G401 (cell line): ENCODE measurements at regions not wholly inside any gene's neighbourhood (a gene's known extent, or its start where the extent isn't known, plus 50 kb on each side); places are given as distances from the start of the nearest gene placed in this dataset.
"Not testable (repeated sequence)": the region's sequence is repeated elsewhere in the genome, so short reads cannot be mapped to it uniquely, and the experiment has no call there.

ENCODE experiments used
- DNase-seq: peaks from one replicate; pipeline ENCODE4 v3.0.0-alpha.2; 2015; ENCODE audit warnings: low spot score
- in situ Hi-C: cut with HindIII; loops from 2 replicates; pipeline ENCODE4 v1.10.0; 2016; ENCODE audit warnings: low sequenced_read_pairs, mixed read lengths

DNA sequence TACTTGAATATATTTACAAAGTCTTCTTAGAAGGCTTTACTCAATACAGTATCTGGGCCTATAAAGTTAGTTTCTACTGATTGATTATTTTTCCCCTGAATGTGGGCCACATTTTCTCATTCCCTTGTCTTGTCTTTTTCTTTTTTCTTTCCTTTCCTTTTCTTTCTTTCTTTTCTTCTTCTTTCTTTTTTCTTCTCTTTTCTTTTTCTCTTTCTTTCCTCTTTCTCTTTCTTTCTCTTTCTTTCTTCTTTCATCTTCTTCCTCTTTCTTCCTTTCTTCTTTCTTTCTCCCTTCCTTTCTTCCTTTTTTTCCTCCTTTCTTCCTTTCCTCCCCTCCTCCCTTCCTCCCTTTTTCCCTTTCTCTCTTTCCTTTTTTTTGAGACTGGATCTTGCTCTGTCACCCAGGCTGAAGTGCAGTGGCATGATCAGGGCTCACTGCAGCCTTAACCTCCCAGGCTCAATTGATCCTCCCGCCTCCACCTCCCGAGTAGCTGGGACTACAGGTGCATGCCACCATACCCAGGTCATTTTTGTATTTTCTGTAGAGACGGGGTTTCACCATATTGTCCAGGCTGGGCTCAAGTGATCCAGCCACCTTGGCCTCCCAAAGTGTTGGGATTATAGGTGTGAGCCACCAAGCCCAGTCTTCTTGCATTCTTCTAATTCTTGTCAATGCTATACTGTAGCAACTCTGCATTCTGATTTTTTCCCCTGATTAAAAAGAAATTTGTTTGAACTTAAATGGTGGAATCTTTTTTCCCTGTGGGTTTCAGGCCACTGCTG lies 133.1 kb upstream of the FBXO11 start:
- DNase-seq = no peak
- in situ Hi-C loops = no loop called here

DNA sequence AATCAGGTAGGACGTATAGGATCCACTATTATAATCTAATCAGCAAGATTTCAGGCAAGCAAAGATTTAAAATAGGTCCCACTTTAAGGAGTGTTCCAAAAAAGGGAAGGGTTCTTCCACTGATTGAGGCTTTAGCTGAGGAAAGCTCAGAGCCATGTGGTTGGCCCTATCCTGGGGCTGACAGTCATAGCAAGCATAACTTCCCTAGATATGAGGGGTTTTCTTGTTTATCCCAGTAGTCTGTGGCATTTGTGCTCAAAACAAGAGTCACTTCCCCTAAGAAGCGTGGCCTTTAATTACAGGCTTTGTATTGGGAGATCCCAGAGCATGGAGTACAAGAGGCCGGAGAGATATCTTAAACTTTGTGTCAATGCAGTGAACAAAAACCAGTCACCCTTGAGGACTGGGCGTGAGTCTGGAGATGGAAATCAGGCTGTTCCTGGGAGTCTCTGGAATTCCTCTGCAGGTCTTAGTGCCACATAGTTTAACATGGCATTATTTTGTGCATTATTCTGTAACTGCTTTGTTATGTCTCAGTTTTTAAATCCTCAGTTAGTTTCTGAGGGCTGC lies 136.9 kb upstream of the FBXO11 start:
- DNase-seq = no peak
- in situ Hi-C loops = no loop called here

DNA sequence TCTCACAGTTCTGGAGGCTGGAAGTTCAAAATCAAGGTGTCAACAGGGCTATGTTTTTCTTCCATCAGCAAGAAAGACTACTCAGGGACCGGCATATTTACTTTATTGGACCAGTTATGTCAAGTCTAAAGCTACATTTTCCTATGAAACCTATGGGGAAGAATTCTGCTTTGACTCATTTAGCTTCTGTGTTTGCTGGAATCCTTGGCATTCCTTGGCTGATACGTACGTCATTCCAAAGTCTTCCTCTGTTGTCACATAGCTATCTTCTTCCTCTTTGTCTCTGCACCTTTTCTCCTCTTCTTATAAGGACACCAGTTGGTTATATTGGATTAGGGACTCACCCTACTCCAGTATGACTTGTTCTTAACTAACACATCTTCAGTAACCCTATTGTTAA lies 137.4 kb upstream of the FBXO11 start:
- in situ Hi-C loops = no loop called here
- no peak for DNase-seq

DNA sequence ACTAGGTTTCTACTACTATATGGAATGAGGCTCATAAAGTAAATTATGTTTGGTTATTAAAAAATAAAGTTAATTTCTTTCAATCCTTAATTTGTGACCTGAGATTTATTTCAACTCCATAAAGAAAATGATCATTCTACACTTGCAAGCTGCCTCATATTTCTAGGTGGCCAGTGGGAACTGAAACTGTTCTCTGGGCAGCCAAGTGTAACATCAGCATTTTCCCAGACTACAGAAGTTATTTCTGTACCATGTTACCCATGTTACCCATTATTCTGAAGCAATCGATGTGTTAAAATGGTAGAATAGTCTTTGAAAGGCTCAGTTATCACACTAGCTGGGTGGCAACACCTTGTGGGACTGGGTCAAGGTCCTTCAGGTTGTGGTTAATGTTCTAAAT lies 139.3 kb upstream of the FBXO11 start:
- no peak for DNase-seq
- in situ Hi-C loops = no loop called here

DNA sequence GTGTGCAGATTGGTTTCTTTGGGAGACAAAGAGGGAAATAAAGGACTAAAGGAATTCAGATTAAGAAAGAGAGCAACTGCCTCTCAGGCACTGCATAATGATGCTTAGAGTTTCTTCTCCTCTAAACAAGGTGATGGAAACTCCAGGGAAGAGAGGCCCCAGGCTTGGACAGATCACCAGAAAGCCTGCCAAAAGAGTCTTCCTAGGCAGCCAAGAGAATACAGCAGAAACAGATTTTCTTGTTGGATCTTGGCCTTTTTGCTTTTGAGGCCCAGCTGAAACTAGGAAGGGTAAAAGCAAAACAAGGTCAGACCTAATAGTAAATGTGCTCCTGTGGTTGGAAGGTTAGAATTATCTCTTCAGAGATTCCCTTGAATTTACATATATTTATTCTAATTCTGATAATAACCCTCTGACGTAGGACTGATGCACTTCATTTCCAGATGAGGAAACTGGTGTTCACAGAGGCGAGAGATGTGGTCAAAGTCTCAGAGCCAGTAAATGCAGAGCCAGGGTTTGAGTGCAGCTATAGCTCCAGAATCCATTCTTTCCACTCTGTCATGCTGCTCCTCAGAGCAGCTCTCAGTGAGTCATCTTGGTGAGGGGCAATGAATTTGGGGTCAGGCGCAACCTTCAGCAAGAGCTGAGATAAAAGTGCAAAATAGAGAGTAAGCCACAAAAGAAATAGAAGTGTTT lies 142.3 kb upstream of the FBXO11 start:
- in situ Hi-C loops = no loop called here

DNA sequence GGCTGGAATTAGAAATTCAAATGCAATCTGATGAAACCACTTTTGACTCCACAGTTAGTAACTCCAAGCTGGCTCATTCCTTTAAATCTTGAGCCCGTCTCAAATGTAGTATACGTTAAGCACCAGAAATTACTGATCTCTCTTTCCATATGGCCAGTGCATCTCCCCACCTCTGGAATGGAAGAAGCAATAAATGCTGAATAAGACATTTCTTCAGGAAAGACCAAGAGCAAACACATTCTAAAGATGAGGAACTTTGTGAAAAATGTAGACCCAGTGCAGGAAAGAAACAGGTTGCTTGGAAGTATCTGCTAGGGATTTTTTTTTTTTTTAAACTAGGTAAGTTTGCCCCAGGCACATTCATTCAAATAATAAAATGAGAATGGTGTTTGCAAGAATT lies 143.1 kb upstream of the FBXO11 start:
- in situ Hi-C loops = no loop called here
- DNase-seq = no peak

More for the DNA sequence above, 142.3 kb upstream of the FBXO11 start:
- DNase-seq = no peak

- in situ Hi-C loops = no loop called here
- DNase-seq = no peak
Observed at GRCh38 chr2:48050711-48051110, 144.4 kb upstream of the FBXO11 start.

DNA sequence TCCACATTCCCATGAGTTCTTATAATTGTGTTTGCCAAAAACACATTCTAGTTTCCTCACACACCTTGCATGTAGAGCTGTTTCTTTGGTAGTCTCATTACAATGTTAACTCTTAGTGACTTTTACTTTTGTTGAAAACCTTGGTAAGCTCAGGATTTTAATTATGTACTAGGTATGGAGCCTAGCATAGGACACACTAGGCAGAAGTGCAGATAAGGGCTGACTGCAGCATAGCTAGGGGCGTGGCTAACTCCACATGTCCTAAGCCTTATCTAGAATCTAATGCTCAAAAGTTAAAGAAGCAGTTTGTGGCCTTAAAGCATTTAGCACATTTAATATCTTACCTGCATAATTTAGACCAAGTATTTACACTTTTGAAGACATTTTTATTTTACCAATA lies 153.7 kb upstream of the FBXO11 start:
- DNase-seq = no peak
- in situ Hi-C loops = no loop called here

DNA sequence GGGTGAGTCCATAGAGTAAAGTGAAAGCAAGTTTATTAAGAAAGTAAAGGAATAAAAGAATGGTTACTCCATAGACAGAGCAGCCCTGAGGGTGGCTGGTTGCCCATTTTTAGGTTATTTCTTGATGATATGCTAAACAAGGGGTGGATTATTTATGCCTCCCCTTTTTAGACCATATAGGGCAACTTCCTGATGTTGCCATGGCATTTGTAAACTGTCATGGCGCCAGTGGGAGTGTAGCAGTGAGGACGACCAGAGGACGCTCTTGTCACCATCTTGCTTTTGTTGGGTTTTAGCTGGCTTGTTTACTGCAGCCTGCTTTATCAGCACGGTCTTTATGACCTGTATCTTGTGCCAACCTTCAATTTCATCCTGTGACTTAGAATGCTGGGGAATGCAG lies 155.4 kb upstream of the FBXO11 start:
- DNase-seq, in situ Hi-C loops: not testable (repeated sequence)

DNA sequence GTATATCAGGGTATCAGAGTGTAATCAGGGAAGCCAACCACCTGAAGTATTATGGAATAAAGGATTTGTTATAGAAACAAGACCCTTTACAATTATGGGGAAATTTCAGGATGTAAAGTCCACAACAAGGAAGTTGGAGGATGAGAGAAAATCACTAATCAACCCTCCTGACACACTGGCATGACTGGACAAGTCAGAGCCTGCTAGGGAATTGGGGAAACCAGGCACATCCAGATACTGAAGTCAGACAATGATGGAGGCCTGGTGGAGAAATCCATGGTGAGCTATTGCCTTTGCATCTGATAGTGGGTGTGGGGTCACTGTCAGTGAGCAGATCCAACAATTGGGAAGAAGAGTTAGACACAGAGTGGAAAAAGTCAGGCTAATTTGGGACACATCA lies 158.8 kb upstream of the FBXO11 start:
- no peak for DNase-seq
- in situ Hi-C loops = no loop called here

DNA sequence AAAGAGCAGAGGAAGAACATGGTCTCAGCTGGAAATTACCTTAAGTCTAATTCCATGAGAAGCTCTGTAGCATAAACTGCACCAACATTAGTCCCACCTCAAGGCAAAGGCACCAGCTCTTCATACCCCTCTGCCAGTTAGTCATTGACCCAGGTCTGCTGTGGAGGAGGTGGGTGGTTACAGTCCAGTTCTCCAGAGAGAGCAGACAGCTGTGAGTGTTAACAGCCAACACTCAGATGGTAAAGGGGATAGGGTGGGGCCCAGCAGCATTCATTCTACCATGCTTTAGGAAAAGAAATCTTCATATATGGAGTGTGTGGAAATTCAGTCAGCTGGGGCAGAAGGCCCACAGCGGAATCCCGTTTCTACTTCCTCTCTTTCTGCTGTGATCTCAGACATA lies 159.7 kb upstream of the FBXO11 start:
- DNase-seq = no peak
- in situ Hi-C loops = no loop called here

GRCh38 chr2:48069769-48070168 lies 163.5 kb upstream of the FBXO11 start:
- DNase-seq = no peak
- in situ Hi-C loops = no loop called here

- in situ Hi-C loops = no loop called here
- DNase-seq = peak; percentile 19
Observed at GRCh38 chr2:48070415-48070814, 164.1 kb upstream of the FBXO11 start.

DNA sequence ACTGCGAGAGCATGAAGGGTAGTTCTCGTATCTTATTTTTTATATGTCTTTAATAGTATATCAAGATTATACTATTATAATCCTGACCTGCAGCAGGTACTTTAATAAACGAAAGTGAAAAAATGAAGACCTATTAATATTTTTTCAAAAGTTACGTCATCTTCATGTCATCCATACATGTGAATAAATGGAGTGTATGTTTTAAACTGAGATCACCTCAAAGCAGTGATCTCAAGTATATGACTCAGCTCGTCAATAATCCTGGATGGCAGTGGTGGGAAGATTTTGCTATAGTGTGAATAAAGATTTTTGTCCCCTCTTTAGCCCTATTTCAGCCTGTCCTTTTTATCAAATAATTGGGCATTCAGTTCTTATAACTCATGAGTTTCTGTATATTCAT lies 166.3 kb upstream of the FBXO11 start:
- in situ Hi-C loops = no loop called here

GRCh38 chr2:48075631-48076030 lies 169.3 kb upstream of the FBXO11 start:
- in situ Hi-C loops = no loop called here
- DNase-seq = no peak

More for the DNA sequence above, 166.3 kb upstream of the FBXO11 start:
- no peak for DNase-seq

GRCh38 chr2:48080534-48081316 lies 174.4 kb upstream of the FBXO11 start:
- in situ Hi-C loops = no loop called here
- no peak for DNase-seq

DNA sequence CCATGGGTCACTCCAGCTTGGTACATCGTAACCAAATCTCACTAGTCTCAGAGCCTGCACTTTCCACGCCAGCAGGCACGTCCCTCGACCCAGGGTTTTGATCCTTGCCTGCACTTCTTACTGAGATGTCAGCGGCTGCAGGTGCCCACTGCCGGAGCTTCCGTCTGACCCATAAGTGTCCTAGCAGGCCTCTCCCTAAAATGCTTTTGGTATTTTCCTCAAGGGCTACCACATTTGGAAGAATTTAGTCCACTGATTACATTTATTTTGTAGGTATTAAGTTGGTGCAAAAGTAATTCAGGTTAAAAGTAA lies 175.0 kb upstream of the FBXO11 start:
- in situ Hi-C loops = no loop called here
- DNase-seq = no peak

DNA sequence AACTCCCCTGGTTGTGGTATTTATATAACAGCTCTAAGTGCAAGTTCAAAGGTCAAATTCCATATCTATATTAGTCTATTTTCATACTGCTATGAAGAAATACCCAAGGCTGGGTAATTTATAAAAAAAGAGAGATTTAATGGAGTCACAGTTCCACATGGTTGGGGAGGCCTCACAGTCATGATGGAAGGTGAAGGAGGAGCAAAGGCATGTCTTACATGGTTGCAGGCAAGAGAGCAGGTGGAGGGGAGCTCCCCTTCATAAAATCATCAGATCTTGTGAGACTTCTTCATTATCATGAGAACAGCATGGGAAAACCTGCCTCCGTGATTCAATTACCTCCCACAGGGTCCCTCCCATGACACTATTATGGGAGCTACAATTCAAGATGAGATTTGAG lies 179.6 kb upstream of the FBXO11 start:
- in situ Hi-C loops = no loop called here
- DNase-seq = no peak

GRCh38 chr2:48088994-48089393 lies 182.7 kb upstream of the FBXO11 start:
- in situ Hi-C loops = no loop called here

GRCh38 chr2:48089644-48090043 lies 183.3 kb upstream of the FBXO11 start:
- in situ Hi-C loops = no loop called here
- no peak for DNase-seq

More at GRCh38 chr2:48088994-48089393, 182.7 kb upstream of the FBXO11 start:
- DNase-seq = no peak
